Left colon (tissue), 2 donors: ENCODE measurements at regions not wholly inside any gene's neighbourhood (a gene's known extent, or its start where the extent isn't known, plus 50 kb on each side); places are given as distances from the start of the nearest gene placed in this dataset.
"Not testable (repeated sequence)": the region's sequence is repeated elsewhere in the genome, so short reads cannot be mapped to it uniquely, and the experiment has no call there.

ENCODE experiments used
- ATAC-seq: fragments of 200-7000 bp; cut with Tn5 transposase; one replicate; pipeline ENCODE4 v1.9.1; 2020; ENCODE audit warnings: mild to moderate bottlenecking, moderate library complexity
- DNase-seq, 2 donors: peaks; one replicate each; pipeline ENCODE4 v3.0.0-alpha.2; 2020
- intact Hi-C, 2 donors: fragments of 100-400 bp; cut with DNase I in 1 of 2; cut with micrococcal nuclease in 1 of 2; formaldehyde crosslinking; loops; one replicate each; pipeline versions ENCODE4 v1.11.2 to v1.14.0; 2022; cut with DNase I, micrococcal nuclease
- donor health status: DM: no; HTN: no; CAD: no.
- donor health status: DM: yes; HTN: yes; CAD: no.

DNA sequence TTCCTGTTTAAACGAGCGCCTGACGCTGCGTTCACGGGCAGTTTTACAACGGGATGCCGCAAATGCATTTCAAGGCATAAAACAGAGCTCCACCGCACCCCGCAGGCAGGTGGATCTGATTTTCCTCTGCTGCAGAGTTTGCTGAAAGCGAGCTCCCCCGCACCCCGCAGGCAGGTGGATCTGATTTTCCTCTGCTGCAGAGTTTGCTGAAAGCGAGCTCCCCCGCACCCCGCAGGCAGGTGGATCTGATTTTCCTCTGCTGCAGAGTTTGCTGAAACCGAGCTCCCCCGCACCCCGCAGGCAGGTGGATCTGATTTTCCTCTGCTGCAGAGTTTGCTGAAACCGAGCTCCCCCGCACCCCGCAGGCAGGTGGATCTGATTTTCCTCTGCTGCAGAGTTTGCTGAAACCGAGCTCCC is 120.6 kb upstream of the LPCAT1 start:
- intact Hi-C loops, result loop anchor here in 1 of 2 donors (5.0 to 10.0 kb wide), 2 partner anchors 267 to 480 kb away; no protein-coding TSS in a partner anchor
- not testable (repeated sequence) for ATAC-seq, DNase-seq

DNA sequence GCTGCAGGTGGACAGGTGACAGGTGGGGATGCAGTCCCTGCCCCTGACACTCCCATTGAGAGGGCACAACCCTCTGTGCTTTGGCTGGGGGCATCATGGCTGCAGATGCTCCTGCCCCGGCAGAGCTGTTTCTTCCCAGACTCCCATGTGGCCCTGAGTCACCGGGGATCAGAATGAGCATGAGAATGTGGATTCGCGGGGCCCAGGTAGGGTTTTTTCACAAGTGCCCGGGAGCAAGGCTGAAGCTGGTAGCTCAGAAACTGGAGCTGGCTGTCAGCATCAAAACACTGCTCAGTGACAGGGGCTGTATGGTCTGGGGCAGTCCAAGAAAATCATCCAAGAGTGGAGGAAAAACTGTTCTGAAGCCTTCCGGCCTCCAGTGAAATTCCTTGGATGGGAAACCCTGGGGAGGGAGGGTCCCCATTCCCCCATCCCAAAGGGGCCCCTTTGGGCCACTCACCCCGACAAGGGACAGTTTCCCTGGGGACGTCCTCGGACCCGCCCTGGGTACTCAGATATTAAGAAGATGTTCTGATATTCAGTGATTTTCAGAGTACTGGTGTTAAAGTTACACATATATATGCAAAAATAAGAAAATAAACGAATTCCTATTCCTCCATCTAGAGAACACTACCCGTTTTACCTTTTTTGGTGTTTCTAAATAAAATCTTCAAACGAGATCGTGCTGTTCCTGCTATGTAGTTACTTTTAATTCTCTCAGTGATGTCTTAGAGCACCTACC is 120.1 kb upstream of the LPCAT1 start:
- no peak for ATAC-seq
- no peak for DNase-seq
- intact Hi-C loops, result loop anchor here in 1 of 2 donors (5.0 to 10.0 kb wide), 2 partner anchors 267 to 479 kb away; no protein-coding TSS in a partner anchor

DNA sequence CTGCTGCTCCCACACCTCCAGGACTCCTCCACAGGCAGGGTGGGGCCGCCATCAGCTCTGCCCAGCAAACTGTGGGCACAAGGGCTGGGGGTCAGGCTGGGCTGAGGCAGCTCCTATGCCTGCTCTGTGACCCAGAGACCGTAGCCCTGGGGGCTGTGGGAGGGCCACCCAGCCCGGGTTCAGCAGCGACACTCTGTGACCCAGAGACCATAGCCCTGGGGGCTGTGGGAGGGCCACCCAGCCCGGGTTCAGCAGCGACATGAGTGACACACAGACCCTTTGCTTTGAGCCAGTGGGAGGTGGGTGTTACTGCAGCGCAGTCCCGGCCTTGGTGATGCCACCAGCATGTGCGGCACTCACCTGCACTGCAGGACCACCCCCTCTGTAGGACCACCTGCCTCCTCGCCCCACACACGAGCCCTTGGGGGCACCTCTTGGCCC is 118.9 kb upstream of the LPCAT1 start:
- intact Hi-C loops, result loop anchor here in 1 of 2 donors (5.0 to 10.0 kb wide), 2 partner anchors 265 to 478 kb away; no protein-coding TSS in a partner anchor
- ATAC-seq (no peak), DNase-seq (no peak)

DNA sequence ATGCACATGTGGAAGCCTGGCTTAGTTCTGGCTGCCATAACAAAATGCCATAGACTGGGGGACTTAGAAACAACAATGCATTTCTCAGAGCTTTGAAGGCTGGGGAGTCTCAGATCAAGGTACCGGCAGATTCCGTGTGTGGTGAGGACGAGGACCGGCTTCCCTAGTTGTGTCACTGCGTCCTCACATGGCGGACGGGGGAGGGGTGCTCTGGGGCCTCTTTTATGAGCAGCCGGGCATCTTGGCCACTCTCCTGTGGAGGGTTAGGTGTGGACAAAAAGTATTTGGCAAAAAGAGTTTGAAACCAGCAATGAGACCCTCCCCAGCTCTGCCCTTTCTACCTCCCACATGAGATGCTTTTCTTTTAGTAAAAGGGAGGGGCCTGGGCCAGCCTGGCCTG is 118.5 kb upstream of the LPCAT1 start:
- ATAC-seq (no peak), DNase-seq (no peak)
- intact Hi-C loops, result loop anchor here in 1 of 2 donors (5.0 to 10.0 kb wide), 2 partner anchors 265 to 477 kb away; no protein-coding TSS in a partner anchor

DNA sequence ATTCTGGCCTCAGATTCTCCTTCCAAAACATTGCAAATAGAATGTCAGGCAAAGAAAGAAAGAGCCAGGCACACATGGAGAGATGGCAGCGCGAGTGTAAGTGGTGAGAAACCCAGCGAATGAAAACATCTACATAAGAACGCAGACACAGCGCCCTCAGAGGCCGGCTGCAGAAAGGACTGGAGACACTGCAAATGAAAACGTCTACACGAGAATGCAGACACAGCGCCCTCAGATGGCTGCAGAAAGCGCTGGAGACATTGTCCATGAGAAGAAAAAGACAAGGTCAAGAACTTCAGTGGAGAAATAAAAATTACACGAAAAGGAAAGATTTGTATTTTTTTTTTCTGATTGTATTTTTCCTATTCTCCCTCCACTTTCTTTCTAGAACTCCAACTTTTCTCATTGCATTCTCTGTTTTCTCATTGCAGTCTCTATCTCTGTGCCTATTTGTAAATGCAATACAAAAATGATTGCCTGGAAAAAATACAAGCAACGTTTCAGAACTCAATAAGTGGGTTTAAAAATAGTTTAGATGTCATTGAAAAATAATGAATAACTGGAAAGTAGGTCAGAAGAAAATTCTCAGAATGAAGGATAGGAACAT is 117.9 kb upstream of the LPCAT1 start:
- peak; percentile 86 for ATAC-seq
- intact Hi-C loops, result loop anchor here in 1 of 2 donors (5.0 to 10.0 kb wide), 2 partner anchors 264 to 477 kb away; no protein-coding TSS in a partner anchor

DNA sequence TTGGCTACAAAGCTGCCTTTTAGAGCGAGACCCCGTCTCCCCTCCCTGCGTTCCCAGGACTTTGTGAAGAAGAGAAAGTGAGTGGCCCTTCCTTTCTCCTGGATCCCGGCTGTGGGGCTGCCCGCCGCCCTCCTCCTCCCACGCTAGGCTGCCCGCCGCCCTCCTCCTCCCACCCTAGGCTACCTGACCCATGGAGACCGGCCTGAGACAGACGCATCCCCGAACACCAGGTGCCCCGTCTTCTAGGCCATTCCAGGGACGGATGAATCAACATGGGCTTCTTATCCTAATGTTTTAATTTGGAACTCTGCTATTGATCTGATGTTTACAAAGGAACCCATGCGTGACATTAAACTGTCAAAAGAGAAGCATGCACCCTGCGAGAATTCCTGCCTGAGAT is 117.3 kb upstream of the LPCAT1 start:
- intact Hi-C loops, result loop anchor here in 1 of 2 donors (5.0 to 10.0 kb wide), 2 partner anchors 264 to 476 kb away; no protein-coding TSS in a partner anchor
- no peak for ATAC-seq
- DNase-seq, result no peak

More for the DNA sequence above, 117.9 kb upstream of the LPCAT1 start:
- peak; percentile 77 to 87 for DNase-seq

DNA sequence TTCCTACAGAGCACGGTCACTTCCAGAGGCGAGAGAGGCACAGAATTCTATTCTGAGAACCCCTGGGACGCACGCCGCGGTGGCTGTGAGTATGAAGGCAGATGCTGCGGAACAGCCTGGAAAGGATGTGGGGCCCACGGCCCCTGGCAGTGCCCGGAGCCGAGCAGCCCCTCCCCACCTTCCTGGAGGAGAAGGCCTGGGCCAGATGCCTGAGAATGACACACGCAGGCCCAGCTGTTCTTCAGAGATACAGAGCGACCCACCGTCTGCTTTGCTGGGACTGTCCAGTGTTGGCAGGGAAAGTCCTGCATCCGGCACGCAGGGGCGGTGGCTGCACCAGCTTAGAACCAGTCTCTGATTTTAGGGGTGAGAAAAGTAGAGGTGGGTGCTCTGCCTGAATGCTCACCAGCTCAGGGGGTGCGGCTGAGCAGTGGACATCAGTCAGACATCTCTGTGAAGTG is 116.7 kb upstream of the LPCAT1 start:
- intact Hi-C loops, result loop anchor here in 1 of 2 donors (5.0 to 10.0 kb wide), 2 partner anchors 263 to 476 kb away; no protein-coding TSS in a partner anchor
- ATAC-seq (no peak), DNase-seq (no peak)

DNA sequence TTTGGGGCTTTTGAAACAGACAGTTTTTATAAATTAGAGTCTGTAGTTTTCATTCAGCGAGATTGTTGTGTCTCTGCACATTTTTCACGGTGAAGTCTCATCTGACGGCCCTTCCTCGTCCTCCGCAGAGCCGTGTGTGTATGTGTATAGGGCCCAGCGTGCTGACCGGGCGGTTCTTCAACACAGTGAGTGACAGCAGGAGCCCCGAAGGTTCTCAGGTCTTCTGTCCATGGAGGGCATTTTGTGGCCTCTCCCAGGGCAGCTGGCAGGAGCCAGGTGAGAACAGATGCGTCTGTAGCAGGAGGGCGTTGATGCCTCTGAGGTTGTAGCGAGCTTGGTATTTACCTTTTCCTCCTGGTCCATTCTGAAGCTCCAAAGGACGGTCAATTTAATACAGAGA is 116.0 kb upstream of the LPCAT1 start:
- no peak for ATAC-seq
- DNase-seq, result no peak
- intact Hi-C loops, result loop anchor here in 1 of 2 donors (5.0 to 10.0 kb wide), 2 partner anchors 262 to 475 kb away; no protein-coding TSS in a partner anchor

DNA sequence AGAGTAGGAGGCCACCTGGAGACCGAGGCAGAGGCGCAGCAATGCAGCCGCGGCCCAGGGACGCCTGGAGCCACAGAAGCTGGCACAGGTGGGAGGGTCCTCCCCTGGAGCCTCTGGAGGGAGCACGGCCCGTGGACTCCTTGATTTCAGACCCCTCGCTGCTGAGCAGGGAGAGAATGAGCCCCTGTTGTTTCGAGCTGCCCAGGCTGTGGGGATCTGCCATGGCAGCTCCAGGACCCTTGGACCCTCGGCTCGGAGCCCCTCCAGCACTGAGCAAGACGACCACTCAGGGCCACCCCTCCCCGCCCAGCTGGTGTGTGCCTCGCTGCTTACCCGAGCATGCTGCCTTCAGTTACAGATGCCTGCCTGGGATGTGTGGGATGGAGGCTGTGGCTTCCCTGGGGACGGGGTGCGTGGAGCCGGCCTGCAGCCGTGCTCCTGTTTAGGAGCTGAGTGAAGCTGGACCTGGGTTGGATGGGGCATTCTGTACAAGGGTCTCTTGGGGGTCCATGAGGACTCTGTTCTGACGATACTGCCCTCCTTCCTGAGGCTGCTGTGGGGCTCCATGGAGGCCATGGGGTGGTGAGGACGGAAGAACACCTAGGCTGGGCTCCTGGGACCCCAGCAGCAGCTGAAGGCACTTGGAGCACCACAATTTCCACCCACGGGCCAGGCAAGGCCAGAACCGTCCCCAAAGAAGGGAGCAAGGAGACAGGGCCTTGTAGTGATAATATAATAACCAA is 115.1 kb upstream of the LPCAT1 start:
- DNase-seq, result no peak
- ATAC-seq, result no peak
- intact Hi-C loops, result no loop called here

DNA sequence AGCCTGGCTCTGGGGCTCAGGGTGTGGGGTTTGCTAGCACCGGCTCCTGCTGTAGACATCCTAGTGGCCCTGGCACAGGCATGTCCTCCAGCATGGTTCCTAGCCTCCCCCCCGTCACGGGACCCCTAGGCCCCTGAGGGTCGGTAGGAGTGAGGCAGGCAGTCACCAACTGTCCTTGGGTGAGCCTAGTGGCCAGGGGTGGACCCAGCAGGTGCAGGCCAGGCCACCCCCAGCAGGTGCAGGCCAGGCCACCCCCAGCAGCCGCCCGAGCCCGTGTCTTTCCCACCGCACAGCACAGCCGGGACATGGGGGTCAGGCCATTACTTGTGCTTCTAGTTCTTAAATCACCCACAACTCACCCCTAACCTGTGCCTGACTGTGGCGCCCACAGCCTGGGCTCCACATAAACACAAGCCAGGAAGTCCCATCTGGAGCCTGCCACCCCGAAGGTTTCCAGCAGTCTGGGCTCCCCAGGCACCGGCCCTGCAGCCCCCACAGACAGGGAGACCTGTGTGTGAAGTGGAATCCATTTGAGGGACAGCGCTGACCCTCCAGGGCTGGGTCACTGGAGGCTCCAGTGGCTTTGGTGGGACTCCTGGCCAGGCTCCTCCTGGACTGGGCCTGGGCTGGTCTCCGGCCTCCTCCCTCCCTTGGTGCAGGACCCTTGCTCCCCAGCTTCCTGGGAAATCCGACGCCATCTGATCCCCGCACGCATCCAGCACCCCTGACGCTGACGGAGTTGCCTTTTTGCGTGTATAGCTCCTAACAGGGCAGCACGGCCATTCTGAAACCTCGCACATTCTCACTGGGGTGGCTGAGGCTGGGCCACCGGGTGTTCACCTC is 114.1 kb upstream of the LPCAT1 start:
- ATAC-seq (no peak), DNase-seq (no peak)
- intact Hi-C loops, result no loop called here

DNA sequence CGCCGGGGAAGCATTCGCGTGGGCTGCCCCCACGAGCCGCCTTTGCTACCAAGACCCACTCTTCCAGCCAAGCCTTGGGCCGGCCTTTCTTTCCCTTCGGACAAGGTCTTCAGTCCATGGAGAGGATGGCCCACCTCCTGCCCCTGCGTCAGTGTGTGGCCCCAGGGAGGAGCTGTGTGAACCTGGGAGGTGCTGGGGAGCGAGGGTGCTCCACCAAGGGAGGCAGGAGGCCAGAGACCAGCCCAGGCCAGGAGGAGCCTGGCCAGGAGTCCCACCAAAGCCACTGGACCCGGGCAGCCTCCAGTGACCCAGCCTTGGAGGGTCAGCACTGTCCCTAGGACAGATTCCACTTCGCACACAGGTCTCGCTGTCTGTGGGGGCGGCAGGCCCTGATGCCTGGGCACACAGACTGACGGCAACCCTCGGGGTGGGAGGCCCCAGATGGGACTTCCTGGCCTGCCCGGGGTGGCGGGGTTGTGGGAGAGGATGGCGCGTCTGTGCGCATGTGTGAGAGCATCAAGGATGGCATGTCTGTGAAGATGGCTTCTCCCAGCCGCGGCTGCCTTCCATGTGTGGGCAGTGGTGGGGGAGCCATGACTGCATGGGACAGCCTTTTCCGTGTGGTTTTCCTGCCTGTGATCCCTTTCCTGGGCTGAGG is 113.3 kb upstream of the LPCAT1 start:
- DNase-seq, result no peak
- ATAC-seq, result no peak
- intact Hi-C loops, result no loop called here

DNA sequence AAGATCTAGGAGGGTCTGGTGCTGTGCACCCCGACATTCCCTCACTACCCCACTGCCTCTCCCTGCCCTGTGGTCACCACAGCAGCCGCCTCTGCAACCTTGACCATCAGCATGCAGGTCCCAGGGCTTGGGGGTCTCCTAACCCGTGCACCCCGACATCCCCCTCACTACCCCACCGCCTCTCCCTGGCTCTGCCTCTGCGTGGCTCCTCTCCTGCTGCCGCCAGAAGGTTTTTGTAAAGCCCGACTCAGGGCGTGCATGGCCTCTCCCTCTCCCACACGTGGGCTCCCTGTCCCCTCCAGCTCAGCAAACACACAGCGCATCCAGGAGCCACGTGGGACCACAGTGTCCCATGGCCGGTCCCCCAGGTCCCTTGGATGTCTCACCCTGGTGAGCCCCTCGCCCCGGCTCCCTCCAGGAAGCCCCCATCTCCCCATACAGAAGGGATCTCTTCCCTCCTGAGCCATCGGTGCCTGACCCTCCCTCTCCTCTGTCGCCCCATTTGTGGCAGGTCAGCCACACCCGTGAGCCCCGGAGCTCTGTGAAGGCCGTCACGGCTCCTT is 112.5 kb upstream of the LPCAT1 start:
- DNase-seq, intact Hi-C loops: not testable (repeated sequence)

DNA sequence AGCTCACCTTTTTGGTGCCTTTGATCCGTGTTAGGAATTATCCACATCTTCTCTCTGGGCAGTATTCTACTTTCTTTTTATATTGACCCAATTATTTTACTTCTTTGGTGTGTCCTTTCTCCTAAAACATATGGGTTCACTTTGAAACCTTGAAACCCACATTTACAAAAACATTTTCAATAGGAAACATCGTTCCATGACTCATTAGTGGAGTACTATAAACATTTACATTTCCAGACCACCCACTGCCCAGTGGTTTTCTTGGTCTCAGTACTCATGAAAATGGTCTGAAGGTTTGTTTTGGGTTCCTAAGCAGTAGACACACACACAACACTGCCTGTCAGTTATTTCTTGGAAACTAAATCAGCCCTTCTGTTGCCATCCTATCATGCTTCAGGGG is 111.7 kb upstream of the LPCAT1 start:
- ATAC-seq, intact Hi-C loops: not testable (repeated sequence)

More for the DNA sequence above, 112.5 kb upstream of the LPCAT1 start:
- ATAC-seq, result not testable (repeated sequence)

DNA sequence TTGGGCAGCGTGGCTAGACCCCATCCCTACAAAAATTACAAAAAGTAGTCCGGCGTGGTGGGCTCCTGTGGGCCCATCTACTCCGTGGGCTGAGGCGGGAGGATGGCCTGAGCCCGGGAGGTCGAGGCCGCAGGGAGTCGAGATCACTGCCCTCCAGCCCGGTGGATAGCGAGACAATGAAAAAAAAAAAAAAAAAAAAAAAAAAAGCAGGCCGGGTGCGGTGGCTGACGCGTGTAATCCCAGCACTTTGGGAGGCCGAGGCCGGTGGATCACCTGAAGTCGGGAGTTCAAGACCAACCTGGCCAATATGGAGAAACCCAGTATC is 110.5 kb upstream of the LPCAT1 start:
- ATAC-seq (peak; percentile 24), DNase-seq (no peak)
- intact Hi-C loops, result no loop called here

More for the DNA sequence above, 111.7 kb upstream of the LPCAT1 start:
- not testable (repeated sequence) for DNase-seq

DNA sequence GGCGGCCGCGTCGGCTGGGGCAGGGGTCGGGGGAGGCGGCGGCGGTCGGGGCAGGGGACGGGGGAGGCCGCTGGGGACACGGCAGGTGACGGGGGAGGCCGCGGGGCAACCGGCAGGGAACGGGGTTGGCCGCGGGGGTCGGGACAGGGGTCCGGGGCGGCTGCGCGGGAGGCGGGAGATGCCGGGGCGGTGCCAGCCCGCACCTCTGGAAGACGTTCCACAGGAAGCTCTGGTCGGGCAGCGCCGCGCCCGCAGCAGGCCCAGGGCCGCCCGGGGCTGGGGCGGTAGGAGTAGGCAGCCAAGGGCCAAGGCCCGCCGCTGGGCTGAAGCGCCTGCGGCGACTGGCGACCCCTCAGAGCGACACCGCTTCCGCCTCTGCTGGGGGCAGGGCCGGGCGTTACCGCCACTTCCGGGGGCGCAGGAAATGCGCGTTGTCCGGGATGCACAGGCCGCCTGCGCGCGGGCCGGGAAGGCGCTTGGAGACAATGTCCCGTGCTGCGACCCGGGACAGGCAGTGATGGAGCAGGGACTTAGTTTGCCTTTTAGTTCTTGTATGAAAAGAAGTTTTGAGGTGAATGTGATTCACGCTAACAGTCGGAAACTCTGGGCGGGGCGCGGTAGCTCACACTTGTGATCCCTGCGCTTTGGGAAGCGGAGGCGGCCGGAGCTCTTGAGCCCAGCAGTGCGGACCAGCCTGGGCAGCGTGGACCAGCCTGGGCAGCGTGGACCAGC is 110.0 kb upstream of the LPCAT1 start:
- intact Hi-C loops, result no loop called here
- ATAC-seq, result peak; percentile 95
- DNase-seq, result peak; percentile 84 to 86

DNA sequence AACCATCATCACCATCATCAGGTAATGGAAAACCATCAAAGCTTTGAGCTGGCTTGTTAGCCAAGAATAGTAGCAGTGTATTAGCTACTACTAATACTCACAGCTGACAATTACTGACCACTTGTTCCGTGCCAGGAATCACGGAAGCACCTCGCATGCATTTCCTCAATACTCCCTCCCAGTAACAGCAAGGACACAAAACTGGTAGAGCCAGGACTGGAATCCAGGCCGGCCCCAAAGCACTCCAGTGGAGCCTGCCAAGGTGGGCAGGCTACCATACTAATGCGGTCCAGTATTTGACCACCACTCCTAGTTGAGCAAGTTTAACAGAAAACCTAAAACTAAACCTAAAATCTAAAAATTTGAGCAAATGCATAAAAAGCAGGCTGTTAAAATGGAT is 107.2 kb upstream of the LPCAT1 start:
- intact Hi-C loops, DNase-seq, ATAC-seq: not testable (repeated sequence)

DNA sequence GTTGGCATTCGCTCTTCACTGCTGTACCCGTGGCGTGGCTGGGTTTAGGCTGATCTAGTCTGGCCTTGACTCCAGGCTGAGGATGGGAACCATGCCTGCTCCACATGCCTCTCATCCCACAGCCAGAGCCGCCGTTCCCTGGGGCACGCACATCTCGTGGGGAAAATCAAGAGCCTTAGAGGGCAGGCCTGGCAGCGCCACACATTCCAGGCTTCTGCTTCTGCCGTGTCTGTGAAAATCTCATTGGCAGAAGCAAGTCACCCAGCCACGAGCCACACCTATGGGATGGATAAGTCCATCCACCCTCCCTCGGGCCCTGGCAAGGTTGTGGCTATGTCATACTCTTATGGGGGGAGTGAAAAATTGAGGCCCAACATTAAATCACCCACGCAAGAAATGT is 102.6 kb upstream of the LPCAT1 start:
- intact Hi-C loops, DNase-seq, ATAC-seq: not testable (repeated sequence)
